ENCODE measurements at regions not wholly inside any gene's neighbourhood (a gene's known extent, or its start where the extent isn't known, plus 50 kb on each side); places are given as distances from the start of the nearest gene placed in this dataset.

DNA sequence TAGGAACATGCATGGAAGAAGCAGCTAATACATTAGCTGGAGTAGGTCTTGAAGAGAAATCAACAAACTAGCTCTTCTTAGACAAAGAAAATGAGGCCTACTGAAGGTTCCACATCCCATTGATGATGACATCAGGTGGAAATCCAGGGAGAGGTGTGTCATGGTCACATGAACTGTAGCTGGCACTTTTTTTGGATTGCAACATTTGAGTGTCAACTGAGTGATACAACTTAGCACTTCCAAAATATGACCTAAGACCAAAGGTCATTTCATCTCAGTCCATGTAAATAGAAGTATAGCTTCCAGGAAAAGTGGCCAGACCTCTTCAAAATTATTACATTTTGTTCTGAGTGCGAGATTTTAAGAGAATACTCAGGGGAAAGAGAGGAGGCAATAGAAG is 117.2 kb upstream of the MEIS2 start:
- TF ChIP-seq POLR2A (IDR thresholded peaks at IDR 0.05) (no peak), CTCF (IDR thresholded peaks at IDR 0.05) (no peak), POLR2AphosphoS5 (IDR thresholded peaks at IDR 0.05) (no peak)

All from prostate gland (tissue), 2 donors.